Mesothelial cell of epicardium (in vitro differentiated cells): ENCODE measurements at regions not wholly inside any gene's neighbourhood (a gene's known extent, or its start where the extent isn't known, plus 50 kb on each side); places are given as distances from the start of the nearest gene placed in this dataset.

Experiments
- DNase-seq, 2 experiments: peaks; one replicate each; pipeline ENCODE4 v3.0.0; 2021; ENCODE audit warnings: low spot score in 2 of 2; ENCODE audit not compliant: unreplicated experiment in 2 of 2
- H3K27ac Mint-ChIP-seq: 2 replicates; pipeline ENCODE4 v1.8.0; 2021; ENCODE audit warnings: mixed read lengths
- H3K27me3 Mint-ChIP-seq: 2 replicates; pipeline ENCODE4 v1.8.0; 2021; ENCODE audit warnings: low read depth, mixed read lengths
- H3K36me3 Mint-ChIP-seq: 2 replicates; pipeline ENCODE4 v1.8.0; 2021; ENCODE audit warnings: mixed read lengths
- H3K4me1 Mint-ChIP-seq: 2 replicates; pipeline ENCODE4 v1.8.0; 2021; ENCODE audit warnings: mixed read lengths
- H3K4me3 Mint-ChIP-seq: 2 replicates; pipeline ENCODE4 v1.8.0; 2021; ENCODE audit warnings: mild to moderate bottlenecking, moderate library complexity, mixed read lengths
- H3K9me3 Mint-ChIP-seq: 2 replicates; pipeline ENCODE4 v1.8.0; 2021; ENCODE audit warnings: mixed read lengths
- CTCF ChIP-seq: fragments of 200-600 bp; sonication (generic); IDR thresholded peaks from one replicate; pipeline ENCODE4 v1.5.0; 2021; ENCODE audit warnings: antibody characterized with exemption; ENCODE audit not compliant: unreplicated experiment

GRCh38 chr1:170316270-170316669, 170.5 kb downstream of the NTMT2 start:
- Mint-ChIP-seq H3K27me3 (peaks cover 2% of the 10 kb centered on the region), H3K36me3 (no peaks in the 10 kb centered on the region), H3K9me3 (no peaks in the 10 kb centered on the region), H3K4me1 (peaks cover 10% of the 10 kb centered on the region), H3K4me3 (no peak overlapping the region), H3K27ac (no peak overlapping the region)
- no peak for TF ChIP-seq CTCF
- no peak for DNase-seq

- no peak overlapping the region for H3K4me3 Mint-ChIP-seq
- no peak for TF ChIP-seq CTCF
- no peak for DNase-seq
- peaks cover 2% of the 10 kb centered on the region for H3K27me3 Mint-ChIP-seq
- no peaks in the 10 kb centered on the region for H3K36me3 Mint-ChIP-seq
- H3K9me3 Mint-ChIP-seq = peaks cover 8% of the 10 kb centered on the region
- no peak overlapping the region for H3K27ac Mint-ChIP-seq
- peaks cover 10% of the 10 kb centered on the region for H3K4me1 Mint-ChIP-seq
Measured at GRCh38 chr1:170318141-170318540, 172.4 kb downstream of the NTMT2 start.

GRCh38 chr1:170318736-170319135, 173.0 kb downstream of the NTMT2 start:
- TF ChIP-seq CTCF = no peak
- peak overlapping the region; percentile 10 for H3K27ac Mint-ChIP-seq
- peaks cover 10% of the 10 kb centered on the region for H3K4me1 Mint-ChIP-seq
- H3K27me3 Mint-ChIP-seq = no peaks in the 10 kb centered on the region
- peaks cover 4% of the 10 kb centered on the region for H3K36me3 Mint-ChIP-seq
- H3K9me3 Mint-ChIP-seq = peaks cover 14% of the 10 kb centered on the region
- DNase-seq = no peak
- H3K4me3 Mint-ChIP-seq = no peak overlapping the region

GRCh38 chr1:170321113-170321512, 175.4 kb downstream of the NTMT2 start:
- Mint-ChIP-seq H3K27ac (no peak overlapping the region), H3K36me3 (peaks cover 4% of the 10 kb centered on the region), H3K4me3 (no peak overlapping the region), H3K4me1 (peaks cover 10% of the 10 kb centered on the region), H3K9me3 (peaks cover 16% of the 10 kb centered on the region), H3K27me3 (no peaks in the 10 kb centered on the region)
- no peak for TF ChIP-seq CTCF
- DNase-seq = no peak

- DNase-seq = no peak
- Mint-ChIP-seq H3K4me1 (no peaks in the 10 kb centered on the region), H3K27me3 (no peaks in the 10 kb centered on the region), H3K9me3 (peaks cover 16% of the 10 kb centered on the region), H3K27ac (no peak overlapping the region), H3K4me3 (no peak overlapping the region), H3K36me3 (peaks cover 4% of the 10 kb centered on the region)
- no peak for TF ChIP-seq CTCF
Measured at GRCh38 chr1:170326186-170326585, 180.4 kb downstream of the NTMT2 start.

GRCh38 chr1:170332801-170333200, 187.0 kb downstream of the NTMT2 start:
- DNase-seq = no peak
- no peak for TF ChIP-seq CTCF
- H3K27me3 Mint-ChIP-seq = no peaks in the 10 kb centered on the region
- peaks cover 28% of the 10 kb centered on the region for H3K4me1 Mint-ChIP-seq
- H3K4me3 Mint-ChIP-seq = no peak overlapping the region
- H3K36me3 Mint-ChIP-seq = no peaks in the 10 kb centered on the region
- peaks cover 9% of the 10 kb centered on the region for H3K9me3 Mint-ChIP-seq
- H3K27ac Mint-ChIP-seq = no peak overlapping the region
